ENCODE measurements at regions not wholly inside any gene's neighbourhood (a gene's known extent, or its start where the extent isn't known, plus 50 kb on each side); places are given as distances from the start of the nearest gene placed in this dataset.
A peak's percentile ranks its signal among the peaks of the same experiment; 100 is the strongest.

- TF ChIP-seq CTCF (IDR thresholded peaks at IDR 0.05; ENCODE audit: insufficient read depth, low read depth, low read length) (peak; percentile 100), EZH2 (IDR thresholded peaks at IDR 0.05; ENCODE audit: insufficient read depth, low read length) (no peak)
Measured at GRCh38 chr1:93814059-93814794, 64.8 kb downstream of the DNTTIP2 start.
